ENCODE measurements at regions not wholly inside any gene's neighbourhood (a gene's known extent, or its start where the extent isn't known, plus 50 kb on each side); places are given as distances from the start of the nearest gene placed in this dataset.

GRCh38 chr7:81094952-81095351, 176.1 kb upstream of the SEMA3C start:
- TF ChIP-seq EGR1 (IDR thresholded peaks at IDR 0.05; ENCODE audit: borderline replicate concordance, low read depth, low read length) (no peak), CTCF (IDR thresholded peaks at IDR 0.05; ENCODE audit: control extremely low read depth in 1 of 3, insufficient read depth in 1 of 3, low read depth in 1 of 3, low read length in 3 of 3) (no peak), KDM5A (IDR thresholded peaks at IDR 0.05; ENCODE audit: low read length) (no peak), RFX5 (IDR thresholded peaks at IDR 0.05; ENCODE audit: borderline replicate concordance, low read depth, low read length) (no peak), CHD2 (IDR thresholded peaks at IDR 0.05; ENCODE audit: low read length) (no peak), CHD1 (IDR thresholded peaks at IDR 0.05; ENCODE audit: low read depth, low read length) (no peak), RAD21 (IDR thresholded peaks at IDR 0.05 in 1 of 2, conservative IDR thresholded peaks at IDR 0.05 in 1 of 2; ENCODE audit: low read depth in 2 of 2, low read length in 2 of 2) (no peak), KDM1A (IDR thresholded peaks at IDR 0.05; ENCODE audit: borderline replicate concordance, low read length) (no peak), YY1 (IDR thresholded peaks at IDR 0.05; ENCODE audit: low read depth, low read length) (no peak), HDAC6 (IDR thresholded peaks at IDR 0.05; ENCODE audit: low read depth, low read length) (no peak), SP4 (IDR thresholded peaks at IDR 0.05; ENCODE audit: low read length) (no peak), POLR2A (IDR thresholded peaks at IDR 0.05; ENCODE audit: control extremely low read depth in 1 of 2, low read depth in 2 of 2, low read length in 2 of 2) (no peak)
- TF ChIP-seq, protein P1, sequence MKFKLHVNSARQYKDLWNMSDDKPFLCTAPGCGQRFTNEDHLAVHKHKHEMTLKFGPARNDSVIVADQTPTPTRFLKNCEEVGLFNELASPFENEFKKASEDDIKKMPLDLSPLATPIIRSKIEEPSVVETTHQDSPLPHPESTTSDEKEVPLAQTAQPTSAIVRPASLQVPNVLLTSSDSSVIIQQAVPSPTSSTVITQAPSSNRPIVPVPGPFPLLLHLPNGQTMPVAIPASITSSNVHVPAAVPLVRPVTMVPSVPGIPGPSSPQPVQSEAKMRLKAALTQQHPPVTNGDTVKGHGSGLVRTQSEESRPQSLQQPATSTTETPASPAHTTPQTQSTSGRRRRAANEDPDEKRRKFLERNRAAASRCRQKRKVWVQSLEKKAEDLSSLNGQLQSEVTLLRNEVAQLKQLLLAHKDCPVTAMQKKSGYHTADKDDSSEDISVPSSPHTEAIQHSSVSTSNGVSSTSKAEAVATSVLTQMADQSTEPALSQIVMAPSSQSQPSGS (IDR thresholded peaks at IDR 0.05; ENCODE audit: low read length), result no peak
